ENCODE measurements at regions not wholly inside any gene's neighbourhood (a gene's known extent, or its start where the extent isn't known, plus 50 kb on each side); places are given as distances from the start of the nearest gene placed in this dataset.

GRCh38 chr10:32144817-32145688 is 88.8 kb upstream of the KIF5B start:
- H3K4me3 ChIP-seq = no peak overlapping the region
- DNase-seq = no peak
- no peaks in the 10 kb centered on the region for H3K9me3 ChIP-seq
- no peak for TF ChIP-seq CTCF (IDR thresholded peaks at IDR 0.05)
- no peaks in the 10 kb centered on the region for H3K36me3 ChIP-seq
- no peaks in the 10 kb centered on the region for H3K27me3 ChIP-seq
- H3K27ac ChIP-seq = no peak overlapping the region
- H3K4me1 ChIP-seq = peaks cover 0 to 16% (median 3%) of the 10 kb centered on the region in 4 donors
- intact Hi-C loops (cut with DNase I; ENCODE audit: low total_unique reads) = no loop called here

DNA sequence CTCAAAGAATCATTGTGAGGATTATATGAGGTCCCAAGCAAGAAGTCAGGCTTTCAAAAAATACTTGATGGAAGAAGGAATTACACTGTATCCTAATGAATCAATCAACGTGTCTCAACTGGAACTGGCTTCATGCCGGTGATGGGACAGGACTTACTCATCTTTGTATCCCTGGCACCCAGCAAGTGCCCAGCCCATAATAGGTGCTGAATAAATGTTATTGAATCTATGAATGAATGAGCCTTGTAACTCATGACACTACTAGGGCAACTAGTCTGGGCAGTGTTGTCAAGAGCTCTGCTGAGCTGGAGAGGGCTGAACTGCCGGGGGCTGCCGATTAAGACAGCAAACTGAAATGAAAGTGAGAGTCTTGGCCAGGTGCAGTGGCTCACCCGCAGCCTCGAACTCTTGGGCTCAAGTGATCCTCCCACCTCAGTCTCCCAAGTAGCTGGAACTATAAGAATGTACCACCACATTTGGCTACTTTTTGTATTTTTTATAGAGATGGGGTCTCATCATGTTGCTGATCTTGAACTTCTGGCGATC is 87.2 kb upstream of the KIF5B start:
- peaks cover 4 to 17% (median 5%) of the 10 kb centered on the region in 4 donors for H3K4me1 ChIP-seq
- no peaks in the 10 kb centered on the region for H3K36me3 ChIP-seq
- H3K27ac ChIP-seq = no peak overlapping the region
- no peak for DNase-seq
- intact Hi-C loops (cut with DNase I; ENCODE audit: low total_unique reads) = no loop called here
- H3K4me3 ChIP-seq = no peak overlapping the region
- TF ChIP-seq CTCF (IDR thresholded peaks at IDR 0.05) = no peak
- H3K27me3 ChIP-seq = no peaks in the 10 kb centered on the region
- H3K9me3 ChIP-seq = no peaks in the 10 kb centered on the region

DNA sequence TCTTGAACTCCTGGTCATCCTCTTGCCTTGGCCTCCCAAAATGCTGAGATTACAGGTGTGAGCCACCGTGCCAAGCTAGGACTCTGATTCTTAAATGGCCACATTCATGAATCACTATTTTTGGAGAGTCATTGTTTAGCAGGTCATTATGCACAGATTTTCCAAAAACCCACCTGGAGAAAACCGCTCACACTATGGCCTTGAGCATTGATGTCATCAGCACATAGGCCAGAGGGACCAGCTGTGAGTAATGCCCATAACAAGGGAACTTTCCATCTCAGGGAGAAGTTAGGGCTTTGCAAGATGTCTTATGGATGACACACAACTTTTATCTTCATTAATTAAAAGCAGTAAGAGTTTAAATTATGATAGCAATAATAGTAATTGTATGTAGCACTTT is 86.4 kb upstream of the KIF5B start:
- TF ChIP-seq CTCF (IDR thresholded peaks at IDR 0.05) = no peak
- H3K27ac ChIP-seq = no peak overlapping the region
- H3K9me3 ChIP-seq = no peaks in the 10 kb centered on the region
- no peak for DNase-seq
- H3K36me3 ChIP-seq = no peaks in the 10 kb centered on the region
- intact Hi-C loops (cut with DNase I; ENCODE audit: low total_unique reads) = no loop called here
- H3K27me3 ChIP-seq = no peaks in the 10 kb centered on the region
- H3K4me1 ChIP-seq = peaks cover 4 to 18% (median 5%) of the 10 kb centered on the region in 4 donors
- no peak overlapping the region for H3K4me3 ChIP-seq

DNA sequence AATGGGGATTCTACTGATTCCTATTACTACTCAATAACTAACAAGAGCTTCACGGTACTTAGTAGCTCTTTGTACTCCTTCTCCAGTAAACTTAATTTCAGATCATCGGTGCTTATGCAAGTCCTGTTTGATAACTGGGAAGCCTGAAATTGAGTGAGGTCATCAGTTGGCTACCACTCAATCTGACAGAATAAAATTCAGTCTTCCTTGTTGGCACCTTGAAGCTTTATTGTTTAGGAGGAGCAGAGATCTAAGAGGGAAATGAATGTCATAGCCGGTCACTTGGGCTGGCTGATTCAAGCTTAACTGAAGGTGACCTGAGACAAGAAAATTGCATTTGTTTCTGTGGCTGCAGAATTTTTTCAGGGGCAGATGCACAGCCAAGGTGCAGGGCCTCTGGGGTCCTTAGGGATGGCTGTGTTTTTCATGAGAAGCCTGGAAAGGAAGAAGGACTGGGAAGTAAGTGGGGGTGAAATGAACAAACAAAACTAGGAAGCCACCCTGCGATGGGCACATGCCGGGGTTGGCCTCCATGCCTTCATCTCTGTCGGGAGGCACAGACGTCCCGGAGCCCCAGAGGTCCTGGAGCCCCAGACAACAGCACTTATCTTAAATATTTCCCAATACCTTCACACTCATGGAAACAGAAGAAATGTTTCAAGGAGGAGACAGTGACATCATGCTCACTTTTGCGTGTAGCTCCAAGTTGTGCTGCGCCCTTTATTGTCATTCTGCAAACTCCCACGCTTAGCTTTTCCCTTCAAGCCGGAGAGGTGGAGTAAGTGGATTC is 85.0 kb upstream of the KIF5B start:
- no peak overlapping the region for H3K27ac ChIP-seq
- H3K9me3 ChIP-seq = no peaks in the 10 kb centered on the region
- H3K4me1 ChIP-seq = peaks cover 4 to 18% (median 5%) of the 10 kb centered on the region in 4 donors
- H3K27me3 ChIP-seq = no peaks in the 10 kb centered on the region
- no peaks in the 10 kb centered on the region for H3K36me3 ChIP-seq
- TF ChIP-seq CTCF (IDR thresholded peaks at IDR 0.05) = no peak
- no peak overlapping the region for H3K4me3 ChIP-seq
- DNase-seq = no peak
- intact Hi-C loops (cut with DNase I; ENCODE audit: low total_unique reads) = no loop called here

GRCh38 chr10:32140403-32140802 is 84.2 kb upstream of the KIF5B start:
- Histone ChIP-seq H3K9me3 (no peaks in the 10 kb centered on the region), H3K27me3 (no peaks in the 10 kb centered on the region), H3K4me3 (no peak overlapping the region), H3K36me3 (no peaks in the 10 kb centered on the region), H3K4me1 (peaks cover 4 to 18% (median 5%) of the 10 kb centered on the region in 4 donors), H3K27ac (no peak overlapping the region)
- no peak for DNase-seq
- TF ChIP-seq CTCF (IDR thresholded peaks at IDR 0.05) = no peak
- intact Hi-C loops (cut with DNase I; ENCODE audit: low total_unique reads) = no loop called here

Data from tibial artery (tissue), 4 donors.